GM13976 (cell line): ENCODE measurements at regions not wholly inside any gene's neighbourhood (a gene's known extent, or its start where the extent isn't known, plus 50 kb on each side); places are given as distances from the start of the nearest gene placed in this dataset.

Experiments used
- DNase-seq: peaks from one replicate; pipeline ENCODE4 v3.0.0; 2012; ENCODE audit warnings: low spot score
- CTCF ChIP-seq: IDR thresholded peaks from 2 replicates; pipeline ENCODE4 v1.5.1; 2012; ENCODE audit warnings: borderline replicate concordance, mild to moderate bottlenecking; ENCODE audit not compliant: insufficient read depth; ENCODE audit errors: extremely low read depth, missing control alignments, control extremely low read depth
- in situ Hi-C: fragments of 300-500 bp; cut with MboI; formaldehyde crosslinking; loops from one replicate; pipeline ENCODE4 v1.12.0; 2022; ENCODE audit warnings: low sequenced_read_pairs, mixed read lengths, inconsistent platforms; ENCODE audit not compliant: unreplicated experiment

GRCh38 chr14:58923751-58924405, 264.6 kb upstream of the DAAM1 start:
- DNase-seq: no peak
- in situ Hi-C loops: no loop called here

GRCh38 chr14:58941629-58942028, 246.8 kb upstream of the DAAM1 start:
- DNase-seq: no peak
- in situ Hi-C loops: no loop called here
- TF ChIP-seq CTCF: no peak

More at GRCh38 chr14:58923751-58924405, 264.6 kb upstream of the DAAM1 start:
- TF ChIP-seq CTCF: no peak

GRCh38 chr14:58942516-58942915, 246.0 kb upstream of the DAAM1 start:
- in situ Hi-C loops: no loop called here
- DNase-seq: no peak
- no peak for TF ChIP-seq CTCF

GRCh38 chr14:58944343-58944967, 244.0 kb upstream of the DAAM1 start:
- TF ChIP-seq CTCF: no peak
- DNase-seq: no peak

GRCh38 chr14:58944968-58945356, 243.5 kb upstream of the DAAM1 start:
- no peak for TF ChIP-seq CTCF
- in situ Hi-C loops: no loop called here
- no peak for DNase-seq

More at GRCh38 chr14:58944343-58944967, 244.0 kb upstream of the DAAM1 start:
- in situ Hi-C loops: no loop called here

GRCh38 chr14:58946431-58946830, 242.0 kb upstream of the DAAM1 start:
- in situ Hi-C loops: no loop called here
- no peak for DNase-seq
- TF ChIP-seq CTCF: no peak
